Fibroblast of lung (primary cell): ENCODE measurements at regions not wholly inside any gene's neighbourhood (a gene's known extent, or its start where the extent isn't known, plus 50 kb on each side); places are given as distances from the start of the nearest gene placed in this dataset.

Source experiments
- EZH2 ChIP-seq: IDR thresholded peaks from 2 replicates; pipeline ENCODE4 v1.5.1; 2012; ENCODE audit warnings: low read length, control low read depth, mild to moderate bottlenecking; ENCODE audit errors: missing control alignments
- TF ChIP-seq, protein P1 (sequence below), 2 donors: IDR thresholded peaks in 1 of 2; conservative IDR thresholded peaks in 1 of 2; 1 replicate in 1 of 2; 2 replicates in 1 of 2; pipeline ENCODE4 v1.5.1; 2011 to 2012; ENCODE audit warnings: low read length in 2 of 2, control low read depth in 1 of 2, inconsistent platforms in 1 of 2, low read depth in 1 of 2, mild to moderate bottlenecking in 1 of 2

DNA sequence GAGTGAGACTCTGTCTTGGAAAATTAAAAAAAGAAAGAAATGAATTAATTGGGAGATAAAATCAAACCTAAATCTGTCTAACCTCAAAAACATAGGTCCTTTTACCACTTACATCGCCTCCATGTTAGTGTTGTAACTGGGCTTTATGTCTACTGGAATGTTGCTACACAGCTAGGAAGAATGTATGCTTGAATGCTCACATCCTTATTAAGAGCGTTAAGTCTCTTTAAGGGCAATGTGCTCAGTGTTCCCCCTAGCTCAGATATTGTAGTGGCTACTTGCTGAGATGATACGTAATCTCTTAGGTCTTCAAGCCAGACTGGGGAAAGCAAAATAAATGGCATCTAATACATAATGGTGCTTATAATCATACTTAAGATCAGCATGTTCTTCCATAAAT lies 1072.8 kb downstream of the PDHA2 start:
- TF ChIP-seq EZH2, result no peak
- TF ChIP-seq, protein P1, sequence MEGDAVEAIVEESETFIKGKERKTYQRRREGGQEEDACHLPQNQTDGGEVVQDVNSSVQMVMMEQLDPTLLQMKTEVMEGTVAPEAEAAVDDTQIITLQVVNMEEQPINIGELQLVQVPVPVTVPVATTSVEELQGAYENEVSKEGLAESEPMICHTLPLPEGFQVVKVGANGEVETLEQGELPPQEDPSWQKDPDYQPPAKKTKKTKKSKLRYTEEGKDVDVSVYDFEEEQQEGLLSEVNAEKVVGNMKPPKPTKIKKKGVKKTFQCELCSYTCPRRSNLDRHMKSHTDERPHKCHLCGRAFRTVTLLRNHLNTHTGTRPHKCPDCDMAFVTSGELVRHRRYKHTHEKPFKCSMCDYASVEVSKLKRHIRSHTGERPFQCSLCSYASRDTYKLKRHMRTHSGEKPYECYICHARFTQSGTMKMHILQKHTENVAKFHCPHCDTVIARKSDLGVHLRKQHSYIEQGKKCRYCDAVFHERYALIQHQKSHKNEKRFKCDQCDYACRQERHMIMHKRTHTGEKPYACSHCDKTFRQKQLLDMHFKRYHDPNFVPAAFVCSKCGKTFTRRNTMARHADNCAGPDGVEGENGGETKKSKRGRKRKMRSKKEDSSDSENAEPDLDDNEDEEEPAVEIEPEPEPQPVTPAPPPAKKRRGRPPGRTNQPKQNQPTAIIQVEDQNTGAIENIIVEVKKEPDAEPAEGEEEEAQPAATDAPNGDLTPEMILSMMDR (conservative IDR thresholded peaks at IDR 0.05 in 1 of 2, IDR thresholded peaks at IDR 0.05 in 1 of 2; ENCODE audit: low read depth in 1 of 2, low read length in 2 of 2), result no peak
